RWPE1 (cell line): ENCODE measurements at regions not wholly inside any gene's neighbourhood (a gene's known extent, or its start where the extent isn't known, plus 50 kb on each side); places are given as distances from the start of the nearest gene placed in this dataset.
"Not testable (repeated sequence)": the region's sequence is repeated elsewhere in the genome, so short reads cannot be mapped to it uniquely, and the experiment has no call there.

ENCODE experiments used
- CTCF ChIA-PET: fragments of 350-600 bp; sonication (Branson Sonifier 250); formaldehyde crosslinking; extraction: SDS; loops from one replicate; lab custom pipeline; 2021; lab: Yijun Ruan, JAX
- POLR2A ChIA-PET: fragments of 400-600 bp; formaldehyde crosslinking; extraction: SDS; loops from one replicate; lab custom pipeline; 2020; ENCODE audit warnings: antibody characterized with exemption; ENCODE audit not compliant: low non-redundant PET; lab: Yijun Ruan, JAX
- DNase-seq: peaks from one replicate; pipeline ENCODE4 v3.0.0; 2012; ENCODE audit warnings: low spot score
- H3K27ac ChIP-seq: fragments of 450-650 bp; 2 replicates; pipeline ENCODE4 v1.5.1; 2017
- CTCF ChIP-seq: fragments of 450-650 bp; conservative IDR thresholded peaks from 2 replicates; pipeline ENCODE4 v1.5.1; 2017; ENCODE audit warnings: low read depth, mild to moderate bottlenecking

- ChIA-PET POLR2A (no interaction called here), CTCF (no interaction called here)
- TF ChIP-seq CTCF = no peak
- no peak overlapping the region for H3K27ac ChIP-seq
- no peak for DNase-seq
Observed at GRCh38 chr13:67481445-67481844, 251.3 kb upstream of the PCDH9 start.

GRCh38 chr13:67474115-67474514 lies 244.0 kb upstream of the PCDH9 start:
- ChIA-PET CTCF (no interaction called here), POLR2A (no interaction called here)
- no peak for TF ChIP-seq CTCF
- H3K27ac ChIP-seq = no peak overlapping the region
- no peak for DNase-seq

- TF ChIP-seq CTCF = no peak
- CTCF ChIA-PET = interaction anchor here (0.6 kb wide), 1 partner anchor 89 kb away, joined by 3 read pairs; no protein-coding TSS in a partner anchor
- POLR2A ChIA-PET = no interaction called here
- no peak for DNase-seq
- no peak overlapping the region for H3K27ac ChIP-seq
Observed at GRCh38 chr13:67469623-67470022, 239.5 kb upstream of the PCDH9 start.

- DNase-seq = no peak
- H3K27ac ChIP-seq = no peak overlapping the region
- POLR2A ChIA-PET = no interaction called here
- no peak for TF ChIP-seq CTCF
- CTCF ChIA-PET = no interaction called here
Observed at GRCh38 chr13:67466569-67466968, 236.4 kb upstream of the PCDH9 start.

GRCh38 chr13:67464154-67464553 lies 234.0 kb upstream of the PCDH9 start:
- H3K27ac ChIP-seq = no peak overlapping the region
- ChIA-PET POLR2A (no interaction called here), CTCF (no interaction called here)
- DNase-seq = no peak
- TF ChIP-seq CTCF = no peak

GRCh38 chr13:67462098-67462497 lies 232.0 kb upstream of the PCDH9 start:
- no peak overlapping the region for H3K27ac ChIP-seq
- ChIA-PET CTCF (no interaction called here), POLR2A (no interaction called here)
- TF ChIP-seq CTCF = no peak
- no peak for DNase-seq

GRCh38 chr13:67452526-67452925 lies 222.4 kb upstream of the PCDH9 start:
- H3K27ac ChIP-seq, DNase-seq, POLR2A ChIA-PET, CTCF ChIA-PET: not testable (repeated sequence)
